Head of caudate nucleus (tissue), 42 donors: ENCODE measurements at regions not wholly inside any gene's neighbourhood (a gene's known extent, or its start where the extent isn't known, plus 50 kb on each side); places are given as distances from the start of the nearest gene placed in this dataset.
"Not testable (repeated sequence)": the region's sequence is repeated elsewhere in the genome, so short reads cannot be mapped to it uniquely, and the experiment has no call there.

Source experiments
- DNase-seq, 42 donors: peaks; one replicate each; pipeline versions ENCODE4 v3.0.0 to v3.0.0-alpha.2; 2020 to 2021; ENCODE audit warnings: mixed read lengths in 7 of 42
- intact Hi-C: fragments of 100-400 bp; cut with DNase I; formaldehyde crosslinking; loops from one replicate; pipeline ENCODE4 v1.15.0; 2022

DNA sequence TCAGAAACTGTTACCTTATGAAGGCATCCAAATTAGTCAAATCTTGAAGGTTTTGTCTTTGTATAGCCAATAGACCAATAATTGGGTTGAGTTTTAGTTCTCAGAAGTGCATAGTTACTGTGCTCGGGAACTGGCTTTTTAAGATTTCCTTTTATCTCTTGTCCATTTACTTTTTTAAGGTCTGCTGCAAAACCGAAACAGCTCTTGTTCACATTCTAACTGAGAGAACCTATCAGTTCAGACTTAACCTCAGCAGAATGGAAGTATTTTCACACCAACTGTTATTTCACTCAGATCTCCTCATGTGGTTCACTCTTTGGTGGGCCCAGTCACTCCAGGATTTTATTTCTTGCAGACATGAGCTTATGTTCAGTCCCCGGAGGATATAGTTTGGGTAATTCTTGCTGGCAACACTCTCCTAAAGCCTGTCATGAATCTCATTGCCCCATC is 55.5 kb downstream of the TPBG start:
- DNase-seq, result no peak
- intact Hi-C loops, result no loop called here

DNA sequence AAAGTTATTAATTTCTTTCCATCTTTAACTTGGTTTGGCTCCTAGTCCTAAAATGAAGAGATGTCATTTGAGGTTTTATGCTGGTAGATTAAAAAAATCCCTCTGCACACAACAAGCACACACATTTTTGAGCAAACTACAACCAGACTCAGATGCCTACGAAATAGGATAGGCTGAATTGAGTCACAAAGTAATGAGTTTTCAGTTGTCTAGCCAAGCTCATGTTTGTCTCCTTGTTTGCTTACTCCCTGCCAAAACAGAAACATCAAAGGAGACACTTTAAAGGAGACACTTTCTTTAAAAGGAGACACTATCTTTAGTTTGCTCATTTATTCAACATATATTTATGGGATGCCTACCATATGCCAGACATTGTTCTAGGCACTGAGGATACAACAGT is 56.2 kb downstream of the TPBG start:
- no peak for DNase-seq
- intact Hi-C loops, result no loop called here

DNA sequence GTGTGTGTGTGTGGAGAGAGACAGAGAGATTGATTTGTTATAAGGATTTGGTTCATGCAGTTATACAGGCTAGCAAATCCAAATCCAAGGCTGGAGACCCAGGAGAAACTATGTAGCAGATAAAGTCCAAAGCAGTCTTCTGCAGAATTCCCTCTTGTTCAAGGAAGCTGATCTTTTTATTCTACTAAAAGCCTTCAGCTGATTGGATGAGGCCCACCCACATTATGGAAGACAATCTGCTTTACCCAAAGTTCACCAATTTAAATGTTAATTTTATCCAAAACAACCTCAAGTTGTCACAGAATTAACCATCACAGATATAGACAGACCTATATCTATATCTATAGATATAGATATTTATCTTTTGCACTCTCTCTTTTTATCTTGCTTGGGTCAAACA is 67.0 kb downstream of the TPBG start:
- intact Hi-C loops, result no loop called here
- no peak for DNase-seq

DNA sequence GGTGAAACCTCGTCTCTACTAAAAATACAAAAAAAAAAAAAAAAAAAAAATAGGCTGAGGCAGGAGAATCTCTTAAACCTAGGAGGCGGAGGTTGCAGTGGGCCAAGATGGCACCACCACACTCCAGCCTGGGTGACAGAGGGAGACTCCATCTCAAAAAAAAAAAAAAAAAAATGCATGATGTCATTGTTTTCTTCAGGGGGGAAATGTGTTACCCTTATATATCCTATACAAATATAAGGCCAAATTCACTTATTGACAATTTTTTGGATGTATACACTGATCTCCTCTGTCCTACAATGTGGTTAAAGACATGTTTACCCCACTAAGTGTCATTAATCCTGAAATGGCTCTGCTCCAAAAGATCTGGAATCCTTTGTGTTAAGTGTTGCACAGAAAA is 73.1 kb downstream of the TPBG start:
- DNase-seq, result no peak
- intact Hi-C loops, result no loop called here

DNA sequence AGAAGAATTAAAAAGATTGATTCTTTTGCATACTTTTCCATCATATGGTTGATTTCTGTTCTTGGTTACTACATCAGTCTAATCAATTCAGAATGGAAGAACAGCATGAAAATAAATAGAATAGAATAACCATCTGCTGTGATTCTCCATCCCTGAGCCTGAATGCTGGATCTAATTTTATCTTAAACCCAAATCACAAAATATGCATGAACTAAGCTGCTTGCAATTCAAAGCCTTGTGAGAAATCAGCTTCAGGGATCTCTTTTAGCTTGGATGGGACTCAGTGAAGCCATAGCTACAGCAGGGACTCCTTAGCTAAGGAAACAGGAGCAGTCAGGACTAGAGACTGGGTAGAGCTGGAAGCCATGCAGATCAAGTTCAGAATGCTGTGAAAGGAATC is 74.1 kb downstream of the TPBG start:
- DNase-seq, result no peak
- intact Hi-C loops, result no loop called here

DNA sequence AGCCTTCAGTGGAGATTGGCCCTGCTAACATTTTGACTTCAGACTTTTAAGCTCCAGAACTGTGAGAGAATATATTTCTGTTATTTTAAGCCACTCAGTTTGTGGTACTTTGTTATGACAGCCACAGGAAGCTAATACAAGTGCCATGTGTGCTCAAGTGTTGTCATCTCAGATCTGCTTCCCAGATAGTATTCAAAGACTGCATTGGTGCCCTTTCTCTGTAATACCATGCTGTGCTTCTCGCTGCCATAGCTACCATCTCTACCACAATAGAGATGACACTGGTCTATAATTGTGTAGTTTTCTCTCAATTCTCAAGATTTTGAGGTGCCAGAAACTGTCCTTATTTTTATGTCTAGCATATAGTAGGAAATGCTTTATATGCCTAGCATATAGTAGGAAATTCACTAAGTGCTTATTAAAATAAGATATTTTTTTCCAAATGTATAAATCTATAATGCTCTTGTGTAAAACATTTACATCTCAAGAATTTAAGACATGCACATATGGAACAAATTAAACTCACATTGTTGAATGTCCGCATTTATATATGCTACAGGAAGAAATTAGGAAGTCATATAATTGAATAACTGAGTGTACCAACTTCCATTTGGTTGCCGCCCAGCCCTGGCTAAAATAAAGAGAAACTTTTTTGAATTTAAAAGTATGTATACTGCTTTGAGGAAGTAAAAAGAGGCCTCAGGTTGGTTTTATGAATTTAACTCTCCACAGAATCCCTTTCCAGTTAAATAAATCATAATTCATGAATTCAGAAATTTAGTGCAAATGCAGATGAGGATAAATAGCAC is 77.6 kb downstream of the TPBG start:
- DNase-seq, result no peak
- intact Hi-C loops, result no loop called here

DNA sequence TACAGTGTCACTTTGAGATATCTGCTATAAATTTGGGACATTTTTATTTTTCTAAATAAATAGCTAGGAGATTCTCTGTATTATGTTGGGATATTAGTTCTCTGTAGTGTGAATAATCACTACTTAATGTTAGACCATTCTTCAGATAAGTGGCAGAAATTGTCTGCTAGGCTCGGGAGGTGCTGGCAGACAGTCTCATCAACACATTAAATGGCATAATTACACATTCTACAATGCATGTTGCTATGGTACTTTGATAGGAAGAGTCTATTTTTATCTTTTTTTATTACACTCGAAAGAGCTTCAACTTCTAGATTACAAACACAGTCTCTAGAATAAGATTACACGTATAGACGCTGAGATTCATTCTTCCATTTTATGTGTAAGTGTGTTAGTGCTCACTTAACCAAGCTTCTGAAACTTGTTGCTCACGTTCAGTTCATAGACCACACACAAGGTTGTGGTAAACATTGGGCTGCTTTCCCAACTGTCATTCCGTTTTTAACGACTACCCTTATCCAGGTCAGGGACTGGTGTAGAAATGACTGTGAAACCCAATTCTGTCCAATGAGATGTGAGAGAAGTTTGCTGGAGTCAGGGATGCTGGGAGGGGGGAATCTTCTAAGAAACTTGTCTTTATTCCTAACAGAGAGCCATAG is 78.6 kb downstream of the TPBG start:
- DNase-seq, result no peak
- intact Hi-C loops, result no loop called here

DNA sequence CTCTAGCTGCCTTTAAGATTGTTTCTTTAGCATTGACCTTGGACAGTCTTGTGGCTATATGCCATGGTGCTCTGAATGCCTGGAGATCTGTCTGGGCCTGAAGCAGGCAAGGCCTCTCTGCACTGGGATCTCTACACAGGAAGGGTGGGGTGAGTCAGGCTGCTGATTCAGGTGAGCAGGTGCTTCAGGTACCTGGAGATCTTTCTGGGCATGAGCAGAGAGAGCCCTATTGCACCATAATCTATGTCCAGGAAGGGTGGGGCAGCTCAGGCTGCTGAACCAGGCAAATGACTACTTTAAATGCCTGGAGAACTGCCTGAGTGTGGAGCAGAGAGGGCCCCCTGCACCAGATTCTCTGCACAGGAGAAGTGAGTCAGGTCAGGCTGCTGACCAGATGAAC is 94.5 kb downstream of the TPBG start:
- no peak for DNase-seq
- intact Hi-C loops, result no loop called here

DNA sequence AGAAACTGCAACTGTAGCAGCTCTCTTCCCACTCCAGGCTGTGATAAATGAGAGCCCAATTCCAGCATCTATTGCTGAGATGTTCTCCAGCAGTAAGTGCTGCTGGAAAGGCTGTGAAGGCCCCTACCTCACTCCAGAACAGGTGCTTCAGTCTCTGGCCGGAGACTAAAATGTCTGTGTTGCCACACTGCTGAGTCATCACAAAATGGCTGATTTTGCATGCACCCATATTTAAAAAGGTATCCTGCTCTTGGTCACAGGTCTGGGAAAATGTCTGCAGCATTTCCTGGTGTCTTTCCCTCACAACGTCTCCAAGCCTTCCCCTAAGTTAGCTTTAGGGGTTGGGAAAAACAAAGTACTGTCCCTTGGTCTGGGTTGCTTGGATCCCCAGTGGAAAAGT is 95.1 kb downstream of the TPBG start:
- DNase-seq, result no peak
- intact Hi-C loops, result no loop called here

DNA sequence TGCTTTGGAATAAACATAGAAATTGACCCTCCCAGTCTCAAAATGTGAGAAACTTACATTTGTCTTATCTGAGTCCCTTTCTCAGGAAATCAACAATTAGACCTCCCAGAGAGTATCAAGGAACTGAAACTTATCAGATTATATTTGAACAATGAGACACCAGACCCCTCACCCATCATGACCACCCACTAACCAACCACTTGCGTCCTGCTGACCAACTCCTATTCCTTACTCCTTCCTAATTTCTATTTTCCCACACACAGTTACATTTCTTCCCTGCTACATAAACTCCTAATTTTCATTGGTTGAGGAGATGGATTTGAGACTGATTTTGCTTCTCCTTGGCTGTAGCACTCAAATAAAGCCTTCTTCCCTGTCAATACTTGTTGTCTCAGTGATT is 97.9 kb downstream of the TPBG start:
- DNase-seq, result no peak
- intact Hi-C loops, result no loop called here

DNA sequence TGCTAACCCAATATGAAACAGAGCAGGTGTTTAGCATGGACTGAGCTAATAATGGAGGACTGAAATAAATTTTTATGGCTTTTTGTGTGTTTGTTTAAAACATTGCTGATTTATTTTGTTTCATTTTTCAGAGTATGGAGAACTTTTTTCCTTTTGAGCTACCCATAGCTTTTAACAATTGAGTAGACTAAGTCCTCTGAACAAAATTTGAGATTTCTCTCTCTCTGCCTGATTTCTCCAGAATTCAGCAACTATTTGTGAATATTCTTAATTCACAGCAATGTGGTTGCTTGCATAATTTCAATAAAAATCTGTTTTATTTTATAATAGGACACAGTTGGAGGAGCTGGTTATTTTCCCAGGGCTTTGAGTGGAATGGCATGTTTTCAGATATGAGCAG is 103.7 kb downstream of the TPBG start:
- intact Hi-C loops, result no loop called here

DNA sequence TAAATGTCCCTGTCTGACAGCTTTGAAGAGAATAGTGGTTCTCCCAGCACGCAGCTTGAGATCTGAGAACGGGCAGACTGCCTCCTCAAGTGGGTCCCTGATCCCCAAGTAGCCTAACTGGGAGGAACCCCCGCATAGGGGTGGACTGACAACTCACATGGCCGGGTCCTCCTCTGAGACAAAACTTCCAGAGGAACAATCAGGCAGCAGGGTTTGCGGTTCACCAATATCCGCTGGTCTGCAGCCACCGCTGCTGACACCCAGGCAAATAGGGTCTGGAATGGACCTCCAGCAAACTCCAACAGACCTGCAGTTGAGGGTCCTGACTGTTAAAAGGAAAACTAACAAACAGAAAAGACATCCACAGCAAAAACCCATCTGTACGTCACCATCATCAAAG is 106.5 kb downstream of the TPBG start:
- DNase-seq, intact Hi-C loops: not testable (repeated sequence)

More for the DNA sequence above, 103.7 kb downstream of the TPBG start:
- no peak for DNase-seq

DNA sequence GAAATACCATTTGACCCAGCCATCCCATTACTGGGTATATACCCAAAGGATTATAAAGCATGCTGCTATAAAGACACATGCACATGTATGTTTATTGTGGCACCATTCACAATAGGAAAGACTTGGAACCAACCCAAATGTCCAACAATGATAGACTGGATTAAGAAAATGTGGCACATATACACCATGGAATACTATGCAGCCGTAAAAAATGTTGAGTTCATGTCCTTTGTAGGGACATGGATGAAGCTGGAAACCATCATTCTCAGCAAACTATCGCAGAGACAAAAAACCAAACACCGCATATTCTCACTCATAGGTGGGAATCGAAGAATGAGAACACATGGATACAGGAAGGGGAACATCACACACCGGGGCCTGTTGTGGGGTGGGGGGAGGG is 111.5 kb downstream of the TPBG start:
- intact Hi-C loops, DNase-seq: not testable (repeated sequence)

DNA sequence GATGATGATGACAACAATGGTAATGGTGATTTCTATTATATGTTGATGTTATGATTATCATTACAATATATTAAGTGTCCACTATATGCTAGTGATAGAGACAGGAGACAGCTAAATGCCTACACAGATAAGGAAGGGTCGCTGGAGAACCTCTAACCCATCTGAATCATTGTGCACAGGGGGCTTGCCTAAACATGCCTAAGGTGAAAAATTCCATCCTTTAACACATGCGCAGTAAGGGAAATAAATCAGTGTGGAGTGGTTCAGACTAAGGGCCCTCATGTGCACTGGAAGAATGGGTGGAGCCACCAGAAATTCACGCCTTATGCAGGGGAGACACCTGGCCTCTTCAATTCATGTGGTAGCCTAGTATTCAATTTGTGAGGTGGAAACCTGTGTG is 120.4 kb downstream of the TPBG start:
- DNase-seq, result no peak
- intact Hi-C loops, result no loop called here

DNA sequence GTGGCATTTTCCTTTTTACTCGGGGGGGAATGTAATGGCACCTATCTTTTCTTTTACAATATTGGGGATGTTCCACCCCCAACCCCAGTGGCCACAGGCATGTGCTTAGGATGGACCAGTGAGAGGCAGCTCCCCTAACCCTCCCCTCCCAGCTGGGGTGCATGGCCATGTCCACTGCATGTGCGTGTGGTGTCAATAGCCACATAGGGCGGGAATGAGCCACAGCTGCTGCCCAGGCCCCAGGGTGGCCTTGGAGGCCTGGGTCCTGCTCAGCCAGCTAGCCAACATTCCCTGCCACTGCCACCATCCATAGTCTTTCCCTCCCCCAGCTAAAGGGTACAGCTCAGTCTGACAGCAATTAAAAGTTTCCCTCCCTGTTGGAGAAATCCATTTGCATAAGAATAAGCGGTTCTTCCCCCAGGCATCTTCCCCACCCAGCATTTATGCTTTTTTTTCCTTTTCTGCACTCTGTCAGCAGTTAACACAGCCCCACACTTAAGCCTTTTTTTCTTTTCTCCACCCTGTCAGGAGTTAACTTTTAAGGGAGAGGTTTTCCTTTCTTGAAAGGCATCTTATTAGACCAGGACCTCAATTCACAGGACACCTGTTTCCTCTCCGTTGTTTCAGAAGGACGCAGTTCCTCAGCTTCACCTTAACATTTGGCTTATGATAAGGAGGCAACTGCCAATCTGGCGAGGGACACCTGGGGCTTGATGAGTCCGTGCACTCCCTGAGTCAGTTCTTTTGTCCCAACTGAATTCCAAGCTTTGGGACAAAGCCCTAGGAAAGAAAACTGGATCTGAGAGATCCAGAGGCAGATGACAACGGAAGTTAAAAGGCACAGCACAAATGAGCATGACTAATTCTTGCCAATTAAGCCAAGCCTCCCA is 121.4 kb downstream of the TPBG start:
- no peak for DNase-seq
- intact Hi-C loops, result no loop called here

DNA sequence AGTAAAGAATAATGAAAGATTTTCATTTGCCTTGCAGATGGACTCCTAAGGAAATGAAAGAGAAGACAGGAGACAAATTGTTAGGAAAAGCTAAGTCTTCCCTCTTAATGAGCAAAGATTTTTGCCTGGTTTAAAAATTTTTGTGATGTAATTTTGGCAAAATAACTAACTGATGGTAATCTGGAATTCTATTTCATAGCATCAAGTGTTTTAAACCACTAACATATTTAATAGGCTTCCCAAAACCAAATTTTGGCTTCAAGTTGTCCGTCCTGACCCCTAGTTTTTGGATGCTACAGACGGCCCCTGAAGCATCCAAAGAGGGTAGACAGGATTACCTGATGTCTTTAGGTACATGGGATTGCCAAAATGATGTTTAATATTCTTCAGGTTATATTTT is 124.3 kb downstream of the TPBG start:
- DNase-seq, result no peak
- intact Hi-C loops, result no loop called here

DNA sequence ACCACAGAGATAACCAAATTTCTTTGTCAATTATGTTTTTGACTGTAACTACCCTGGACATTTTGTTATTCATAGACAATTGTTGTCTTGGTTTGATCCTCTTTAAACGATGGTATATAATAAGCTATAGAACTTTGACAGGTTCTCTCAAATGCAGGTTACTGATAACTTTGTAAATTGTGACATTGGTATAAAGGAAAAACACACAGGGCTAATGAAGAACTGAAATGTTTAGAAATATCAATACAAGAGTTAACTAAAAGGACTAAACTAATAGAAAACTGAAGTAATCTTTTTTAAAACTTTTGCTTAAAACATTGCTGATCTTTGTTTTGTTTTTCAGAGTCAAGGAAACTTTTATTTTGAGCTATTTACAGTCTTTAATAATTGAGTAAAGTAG is 124.8 kb downstream of the TPBG start:
- DNase-seq, result no peak
- intact Hi-C loops, result no loop called here

DNA sequence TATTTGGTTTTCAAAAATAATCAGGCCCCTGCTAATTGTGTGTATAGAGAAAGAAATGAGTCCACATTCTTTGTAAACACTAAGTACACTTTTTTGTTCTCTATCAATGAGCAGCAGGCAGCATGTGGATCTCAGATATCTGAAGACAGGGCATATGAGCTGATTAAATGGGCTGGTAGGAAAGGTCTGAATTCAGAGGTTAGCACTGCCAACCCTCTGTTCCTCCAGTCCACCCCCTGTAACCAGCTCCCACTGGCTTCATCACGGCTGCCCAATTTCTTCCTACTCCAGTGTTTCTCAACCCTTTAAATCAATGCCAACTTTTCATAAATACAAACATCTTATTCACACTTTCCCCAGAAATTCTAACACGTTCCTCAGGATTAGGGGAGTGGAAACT is 128.5 kb downstream of the TPBG start:
- no peak for DNase-seq
- intact Hi-C loops, result no loop called here

DNA sequence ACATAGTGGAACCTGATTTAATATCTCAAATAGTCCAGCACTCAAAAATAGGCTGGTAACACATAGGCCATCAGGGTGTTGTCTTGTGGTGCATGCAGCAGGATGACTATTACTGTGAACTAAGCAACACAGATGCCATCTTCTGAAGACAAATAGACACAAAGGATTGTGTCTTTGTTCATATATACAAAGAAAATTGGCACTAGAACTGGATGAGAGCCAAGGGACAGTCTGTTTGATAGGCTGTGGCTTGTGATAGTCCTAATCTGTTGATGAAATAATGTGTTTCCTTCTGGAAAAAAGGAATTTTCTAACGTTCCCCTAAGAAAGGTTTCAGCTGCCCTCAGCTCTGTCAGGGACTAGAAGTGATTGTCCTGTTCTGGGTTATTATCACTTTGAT is 129.8 kb downstream of the TPBG start:
- intact Hi-C loops, result no loop called here
- no peak for DNase-seq

DNA sequence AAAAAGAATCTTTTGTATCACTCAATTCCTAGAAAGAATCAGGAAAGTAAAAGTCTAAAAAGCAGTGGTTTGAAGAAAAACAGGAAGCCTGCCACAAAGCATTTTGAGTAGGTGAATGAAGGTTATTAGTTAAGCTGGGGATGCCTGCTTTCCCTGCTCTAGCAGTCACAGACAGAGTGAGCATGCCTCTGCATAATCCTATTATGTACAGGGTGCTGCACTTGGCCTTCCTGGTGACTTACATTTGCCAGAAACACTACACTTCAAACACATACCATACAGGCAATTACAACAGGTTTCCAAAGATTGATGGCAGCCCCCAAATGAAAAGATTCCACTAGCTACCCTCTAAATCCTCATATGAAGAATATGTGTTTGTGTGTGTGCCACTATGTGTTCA is 130.8 kb downstream of the TPBG start:
- DNase-seq, result no peak
- intact Hi-C loops, result no loop called here
